ENCODE measurements at regions not wholly inside any gene's neighbourhood (a gene's known extent, or its start where the extent isn't known, plus 50 kb on each side); places are given as distances from the start of the nearest gene placed in this dataset.

DNA sequence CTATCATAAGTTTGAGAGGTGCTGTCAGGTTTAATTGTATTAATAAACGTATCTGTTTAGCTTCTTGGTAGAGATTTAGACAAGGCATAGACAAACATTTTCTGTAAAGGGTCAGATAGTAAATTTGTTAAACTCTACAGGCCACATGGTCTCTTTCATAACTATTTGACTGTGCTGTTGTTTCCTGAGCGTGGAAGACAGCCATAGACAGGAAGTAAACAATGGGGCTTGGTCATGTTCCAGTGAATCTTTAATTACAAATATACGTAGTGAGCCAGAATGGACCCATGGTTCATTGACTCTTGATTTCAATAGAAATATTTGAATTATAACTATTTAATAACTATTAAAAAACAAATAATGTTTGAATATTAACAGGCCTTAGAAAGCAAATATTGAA, 451.1 kb downstream of the SH2D4B start:
- ATAC-seq, result no peak

More for the DNA sequence above, 451.1 kb downstream of the SH2D4B start:
- Histone ChIP-seq H3K4me2 (ENCODE audit: low read depth, low read length) (no peak overlapping the region), H3K27me3 (ENCODE audit: control insufficient read depth in 1 of 2, insufficient read depth in 2 of 2, low read length in 2 of 2) (0 out of 5 replicates have a peak, but pooled peaks cover 0 to 3% of the 10 kb centered on the region in 2 experiments), H2AFZ (ENCODE audit: low read length) (no peak overlapping the region), H3K79me2 (ENCODE audit: insufficient read depth, low read length) (no peaks in the 10 kb centered on the region), H3K9ac (ENCODE audit: insufficient read depth, low read depth, low read length) (no peak overlapping the region), H3K4me1 (ENCODE audit: insufficient read depth, low read length) (no peaks in the 10 kb centered on the region), H4K20me1 (ENCODE audit: insufficient read depth, low read length) (no peaks in the 10 kb centered on the region), H3K36me3 (replicated peaks in 1 of 2; ENCODE audit: control insufficient read depth in 1 of 2, insufficient read depth in 2 of 2, low read length in 2 of 2) (no peaks in the 10 kb centered on the region), H3K27ac (ENCODE audit: extremely low read length, insufficient read depth, low read length) (no peak overlapping the region), H3K9me3 (ENCODE audit: low read length) (no peaks in the 10 kb centered on the region), H3K4me3 (replicated peaks in 1 of 3; ENCODE audit: insufficient read depth in 1 of 3, low read depth in 2 of 3, low read length in 3 of 3) (no peak overlapping the region)
- in situ Hi-C loops (cut with HindIII; ENCODE audit: extremely low pct_ligation_motif_present, low pct_unique_long_range_greater_than_20kb) (no loop called here), intact Hi-C loops (cut with micrococcal nuclease; ENCODE audit: unreplicated experiment) (no loop called here)
- no TSS peak for BruUV-seq (replicated peaks)
- TF ChIP-seq, protein P1, sequence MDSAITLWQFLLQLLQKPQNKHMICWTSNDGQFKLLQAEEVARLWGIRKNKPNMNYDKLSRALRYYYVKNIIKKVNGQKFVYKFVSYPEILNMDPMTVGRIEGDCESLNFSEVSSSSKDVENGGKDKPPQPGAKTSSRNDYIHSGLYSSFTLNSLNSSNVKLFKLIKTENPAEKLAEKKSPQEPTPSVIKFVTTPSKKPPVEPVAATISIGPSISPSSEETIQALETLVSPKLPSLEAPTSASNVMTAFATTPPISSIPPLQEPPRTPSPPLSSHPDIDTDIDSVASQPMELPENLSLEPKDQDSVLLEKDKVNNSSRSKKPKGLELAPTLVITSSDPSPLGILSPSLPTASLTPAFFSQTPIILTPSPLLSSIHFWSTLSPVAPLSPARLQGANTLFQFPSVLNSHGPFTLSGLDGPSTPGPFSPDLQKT (CRISPR knock-in tag; IDR thresholded peaks at IDR 0.05; ENCODE audit: borderline replicate concordance), result no peak
- TF ChIP-seq ZNF136 (CRISPR knock-in tag; IDR thresholded peaks at IDR 0.05; ENCODE audit: low read depth) (no peak), JUN (CRISPR knock-in tag; IDR thresholded peaks at IDR 0.05) (no peak), GATA4 (IDR thresholded peaks at IDR 0.05; ENCODE audit: borderline replicate concordance, low read depth) (no peak), ZNF746 (CRISPR knock-in tag; IDR thresholded peaks at IDR 0.05) (no peak), CEBPB (IDR thresholded peaks at IDR 0.05; ENCODE audit: borderline replicate concordance, low read depth, low read length) (no peak), ELF4 (CRISPR knock-in tag; IDR thresholded peaks at IDR 0.05; ENCODE audit: borderline replicate concordance) (no peak), CBX2 (IDR thresholded peaks at IDR 0.05; ENCODE audit: low read depth, low read length) (no peak), CBX2 (CRISPR knock-in tag; IDR thresholded peaks at IDR 0.05; ENCODE audit: low read depth) (no peak), ZNF441 (CRISPR knock-in tag; IDR thresholded peaks at IDR 0.05; ENCODE audit: borderline replicate concordance) (no peak), ZMYM2 (CRISPR knock-in tag; IDR thresholded peaks at IDR 0.05) (no peak), ZNF256 (CRISPR knock-in tag; conservative IDR thresholded peaks at IDR 0.05) (no peak), SALL2 (CRISPR knock-in tag; IDR thresholded peaks at IDR 0.05) (no peak), ZNF33B (CRISPR knock-in tag; IDR thresholded peaks at IDR 0.05) (no peak), ETV6 (CRISPR knock-in tag; conservative IDR thresholded peaks at IDR 0.05) (no peak), SETDB1 (CRISPR knock-in tag; IDR thresholded peaks at IDR 0.05; ENCODE audit: borderline replicate concordance) (no peak), ZNF282 (IDR thresholded peaks at IDR 0.05; ENCODE audit: partially characterized antibody) (no peak)
- TF ChIP-seq, protein P2, sequence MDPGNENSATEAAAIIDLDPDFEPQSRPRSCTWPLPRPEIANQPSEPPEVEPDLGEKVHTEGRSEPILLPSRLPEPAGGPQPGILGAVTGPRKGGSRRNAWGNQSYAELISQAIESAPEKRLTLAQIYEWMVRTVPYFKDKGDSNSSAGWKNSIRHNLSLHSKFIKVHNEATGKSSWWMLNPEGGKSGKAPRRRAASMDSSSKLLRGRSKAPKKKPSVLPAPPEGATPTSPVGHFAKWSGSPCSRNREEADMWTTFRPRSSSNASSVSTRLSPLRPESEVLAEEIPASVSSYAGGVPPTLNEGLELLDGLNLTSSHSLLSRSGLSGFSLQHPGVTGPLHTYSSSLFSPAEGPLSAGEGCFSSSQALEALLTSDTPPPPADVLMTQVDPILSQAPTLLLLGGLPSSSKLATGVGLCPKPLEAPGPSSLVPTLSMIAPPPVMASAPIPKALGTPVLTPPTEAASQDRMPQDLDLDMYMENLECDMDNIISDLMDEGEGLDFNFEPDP (CRISPR knock-in tag; conservative IDR thresholded peaks at IDR 0.05), result no peak
- TF ChIP-seq, protein P3, sequence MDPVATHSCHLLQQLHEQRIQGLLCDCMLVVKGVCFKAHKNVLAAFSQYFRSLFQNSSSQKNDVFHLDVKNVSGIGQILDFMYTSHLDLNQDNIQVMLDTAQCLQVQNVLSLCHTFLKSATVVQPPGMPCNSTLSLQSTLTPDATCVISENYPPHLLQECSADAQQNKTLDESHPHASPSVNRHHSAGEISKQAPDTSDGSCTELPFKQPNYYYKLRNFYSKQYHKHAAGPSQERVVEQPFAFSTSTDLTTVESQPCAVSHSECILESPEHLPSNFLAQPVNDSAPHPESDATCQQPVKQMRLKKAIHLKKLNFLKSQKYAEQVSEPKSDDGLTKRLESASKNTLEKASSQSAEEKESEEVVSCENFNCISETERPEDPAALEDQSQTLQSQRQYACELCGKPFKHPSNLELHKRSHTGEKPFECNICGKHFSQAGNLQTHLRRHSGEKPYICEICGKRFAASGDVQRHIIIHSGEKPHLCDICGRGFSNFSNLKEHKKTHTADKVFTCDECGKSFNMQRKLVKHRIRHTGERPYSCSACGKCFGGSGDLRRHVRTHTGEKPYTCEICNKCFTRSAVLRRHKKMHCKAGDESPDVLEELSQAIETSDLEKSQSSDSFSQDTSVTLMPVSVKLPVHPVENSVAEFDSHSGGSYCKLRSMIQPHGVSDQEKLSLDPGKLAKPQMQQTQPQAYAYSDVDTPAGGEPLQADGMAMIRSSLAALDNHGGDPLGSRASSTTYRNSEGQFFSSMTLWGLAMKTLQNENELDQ (CRISPR knock-in tag; IDR thresholded peaks at IDR 0.05; ENCODE audit: borderline replicate concordance), result no peak
- FAIRE-seq (no peak), DNase-seq (ENCODE audit: low spot score) (no peak)
- CTCF ChIA-PET (ENCODE audit: low intra/inter-chr PET ratio, low total read pairs), result no interaction called here
- POLR2A ChIA-PET, result no interaction called here
- 28% methylated on average over 3 of the region's 3 CpGs for WGBS (ENCODE audit: low lambda C conversion rate)

All from HepG2 (cell line).